H9 (cell line): ENCODE measurements at regions not wholly inside any gene's neighbourhood (a gene's known extent, or its start where the extent isn't known, plus 50 kb on each side); places are given as distances from the start of the nearest gene placed in this dataset.

ENCODE experiments used
- DNase-seq: peaks from one replicate; pipeline ENCODE4 v3.0.0-alpha.2; 2017
- H2AFZ ChIP-seq: one replicate; pipeline ENCODE4 v1.6.1; 2013; ENCODE audit warnings: mild to moderate bottlenecking, low read length, control low read depth, moderate library complexity
- H2AK5ac ChIP-seq: 2 replicates; pipeline ENCODE4 v1.6.1; 2013; ENCODE audit warnings: low read length, control low read depth, mixed read lengths; ENCODE audit not compliant: insufficient read length
- H2BK120ac ChIP-seq: one replicate; pipeline ENCODE4 v1.6.1; 2013; ENCODE audit warnings: low read depth, mild to moderate bottlenecking, low read length, control low read depth, inconsistent platforms; ENCODE audit not compliant: poor library complexity, severe bottlenecking
- H2BK12ac ChIP-seq: 2 replicates; pipeline ENCODE4 v1.6.1; 2013; ENCODE audit warnings: low read length, control low read depth, mixed read lengths, low read depth; ENCODE audit not compliant: insufficient read length
- H2BK15ac ChIP-seq: 2 replicates; pipeline ENCODE4 v1.6.1; 2013; ENCODE audit warnings: low read depth, low read length, control low read depth
- H2BK20ac ChIP-seq: one replicate; pipeline ENCODE4 v1.6.1; 2013; ENCODE audit warnings: low read depth, mild to moderate bottlenecking, low read length, control low read depth, inconsistent platforms; ENCODE audit not compliant: poor library complexity, severe bottlenecking
- H2BK5ac ChIP-seq: 2 replicates; pipeline ENCODE4 v1.6.1; 2013; ENCODE audit warnings: low read length, control low read depth, mixed read lengths; ENCODE audit not compliant: insufficient read length
- H3K14ac ChIP-seq: 2 replicates; pipeline ENCODE4 v1.6.1; 2013; ENCODE audit warnings: low read length, control low read depth; ENCODE audit not compliant: insufficient read depth
- H3K18ac ChIP-seq: 2 replicates; pipeline ENCODE4 v1.6.1; 2013; ENCODE audit warnings: low read depth, mild to moderate bottlenecking, mixed read lengths, low read length, control low read depth; ENCODE audit not compliant: insufficient read length
- H3K23ac ChIP-seq: 2 replicates; pipeline ENCODE4 v1.6.1; 2013; ENCODE audit warnings: low read length, control low read depth, mixed read lengths, low read depth; ENCODE audit not compliant: insufficient read length
- H3K23me2 ChIP-seq: 2 replicates; pipeline ENCODE4 v1.6.1; 2013; ENCODE audit warnings: low read depth, mild to moderate bottlenecking, mixed read lengths, low read length, control low read depth; ENCODE audit not compliant: insufficient read length, poor library complexity, severe bottlenecking
- H3K27ac ChIP-seq: 2 replicates; pipeline ENCODE4 v1.5.1; 2013; ENCODE audit warnings: low read length, control low read depth, mixed read lengths, low read depth; ENCODE audit not compliant: insufficient read length
- H3K27me3 ChIP-seq: 2 replicates; pipeline ENCODE4 v1.6.1; 2013; ENCODE audit warnings: low read length, control low read depth, inconsistent platforms; ENCODE audit not compliant: insufficient read depth
- H3K4ac ChIP-seq: 2 replicates; pipeline ENCODE4 v1.6.1; 2013; ENCODE audit warnings: low read depth, mild to moderate bottlenecking, control low read depth, inconsistent platforms, low read length, moderate library complexity
- H3K4me1 ChIP-seq: 2 replicates; pipeline ENCODE4 v1.6.1; 2013; ENCODE audit warnings: low read length, control low read depth, inconsistent platforms; ENCODE audit not compliant: insufficient read depth
- H3K4me2 ChIP-seq: 2 replicates; pipeline ENCODE4 v1.6.1; 2013; ENCODE audit warnings: low read length, control low read depth, mixed read lengths; ENCODE audit not compliant: insufficient read length, insufficient read depth
- H3K56ac ChIP-seq: 2 replicates; pipeline ENCODE4 v1.6.1; 2013; ENCODE audit warnings: low read depth, mild to moderate bottlenecking, mixed read lengths, low read length, control low read depth; ENCODE audit not compliant: insufficient read length
- H3K79me1 ChIP-seq: 2 replicates; pipeline ENCODE4 v1.6.1; 2013; ENCODE audit warnings: low read depth, mild to moderate bottlenecking, moderate library complexity, low read length, control low read depth, inconsistent platforms; ENCODE audit not compliant: insufficient read depth, poor library complexity, severe bottlenecking
- H3K79me2 ChIP-seq: 2 replicates; pipeline ENCODE4 v1.6.1; 2013; ENCODE audit warnings: low read length, control low read depth, inconsistent platforms; ENCODE audit not compliant: insufficient read depth
- H3K9ac ChIP-seq: 2 replicates; pipeline ENCODE4 v1.6.1; 2013; ENCODE audit warnings: low read length, control low read depth, mixed read lengths; ENCODE audit not compliant: insufficient read length; ENCODE audit errors: extremely low read depth
- H3K9me3 ChIP-seq: one replicate; pipeline ENCODE4 v1.6.1; 2013; ENCODE audit warnings: low read depth, low read length, inconsistent platforms; ENCODE audit not compliant: control insufficient read depth
- H3T11ph ChIP-seq: one replicate; pipeline ENCODE4 v1.6.1; 2013; ENCODE audit warnings: mild to moderate bottlenecking, low read length, control low read depth, inconsistent platforms
- H4K20me1 ChIP-seq: one replicate; pipeline ENCODE4 v1.6.1; 2013; ENCODE audit not compliant: control insufficient read depth, insufficient read length, insufficient read depth
- H4K5ac ChIP-seq: 2 replicates; pipeline ENCODE4 v1.6.1; 2013; ENCODE audit warnings: low read depth, mild to moderate bottlenecking, mixed read lengths, low read length, control low read depth; ENCODE audit not compliant: insufficient read length
- H4K8ac ChIP-seq: replicated peaks from 2 replicates; pipeline ENCODE4 v1.6.1; 2013; ENCODE audit warnings: low read length, control low read depth, mixed read lengths, low read depth; ENCODE audit not compliant: insufficient read length
- H4K91ac ChIP-seq: 2 replicates; pipeline ENCODE4 v1.6.1; 2013; ENCODE audit warnings: low read depth, mild to moderate bottlenecking, moderate library complexity, mixed read lengths, low read length, control low read depth; ENCODE audit not compliant: insufficient read length
- H3K27ac Mint-ChIP-seq, 3 experiments: 2 replicates in 2 of 3; 3 replicates in 1 of 3; pipeline ENCODE4 v1.8.0; 2020 to 2021; ENCODE audit warnings: mixed read lengths in 3 of 3, mild to moderate bottlenecking in 1 of 3, moderate library complexity in 1 of 3
- H3K27me3 Mint-ChIP-seq: 2 replicates; pipeline ENCODE4 v1.8.0; 2021; ENCODE audit warnings: low read depth, mild to moderate bottlenecking, moderate library complexity, mixed read lengths
- H3K36me3 Mint-ChIP-seq, 3 experiments: 2 replicates in 2 of 3; 3 replicates in 1 of 3; pipeline ENCODE4 v1.8.0; 2020 to 2021; ENCODE audit warnings: low read depth in 3 of 3, mixed read lengths in 3 of 3; ENCODE audit not compliant: insufficient read depth in 1 of 3
- H3K4me1 Mint-ChIP-seq, 2 experiments: 2 replicates each; pipeline ENCODE4 v1.8.0; 2020; ENCODE audit warnings: mixed read lengths in 2 of 2
- H3K4me3 Mint-ChIP-seq, 2 experiments: 2 replicates in 1 of 2; 3 replicates in 1 of 2; pipeline ENCODE4 v1.8.0; 2020 to 2021; ENCODE audit warnings: mild to moderate bottlenecking in 2 of 2, mixed read lengths in 2 of 2, moderate library complexity in 1 of 2
- H3K9me3 Mint-ChIP-seq, 2 experiments: 2 replicates in 1 of 2; 3 replicates in 1 of 2; pipeline ENCODE4 v1.8.0; 2020; ENCODE audit warnings: mild to moderate bottlenecking in 2 of 2, mixed read lengths in 2 of 2, moderate library complexity in 1 of 2
- CTCF ChIP-seq: fragments of 200-600 bp; sonication (generic); conservative IDR thresholded peaks from 3 replicates; pipeline ENCODE4 v1.8.0; 2021; ENCODE audit warnings: antibody characterized with exemption, mild to moderate bottlenecking
- WGBS: extraction: QIAGEN DNeasy Blood & Tissue Kit; methylation state at CpG from one replicate; pipeline ENCODE4 v1.1.7; 2013; ENCODE audit warnings: missing lambda C conversion rate, low lambda C conversion rate, mixed read lengths; ENCODE audit not compliant: insufficient read length; ENCODE audit errors: extremely low coverage; 5-methylcytosine and 5-hydroxymethylcytosine counted together

- Mint-ChIP-seq H3K27ac (no peak overlapping the region), H3K9me3 (no peaks in the 10 kb centered on the region), H3K27me3 (no peaks in the 10 kb centered on the region; the same call in 1 of the 2 replicates), H3K4me1 (no peaks in the 10 kb centered on the region), H3K36me3 (no peaks in the 10 kb centered on the region), H3K4me3 (no peak overlapping the region)
- Histone ChIP-seq H3T11ph (no peak overlapping the region), H3K79me2 (no peaks in the 10 kb centered on the region), H4K5ac (no peak overlapping the region), H3K23ac (no peak overlapping the region), H2BK15ac (no peak overlapping the region), H2BK20ac (no peak overlapping the region), H3K4me2 (no peak overlapping the region), H3K9me3 (no peaks in the 10 kb centered on the region), H3K18ac (no peak overlapping the region), H3K27ac (no peak overlapping the region), H2BK5ac (no peak overlapping the region), H3K4ac (no peak overlapping the region), H3K79me1 (no peaks in the 10 kb centered on the region), H3K14ac (no peak overlapping the region), H3K56ac (no peak overlapping the region), H3K23me2 (no peaks in the 10 kb centered on the region), H4K91ac (no peak overlapping the region), H2AK5ac (no peak overlapping the region), H4K8ac (no peak overlapping the region), H3K9ac (no peak overlapping the region), H3K4me1 (no peaks in the 10 kb centered on the region), H2AFZ (no peak overlapping the region), H2BK120ac (no peak overlapping the region), H4K20me1 (no peaks in the 10 kb centered on the region), H2BK12ac (no peak overlapping the region), H3K27me3 (no peaks in the 10 kb centered on the region)
- no CpG with 5 or more reads among the region's 3 CpGs for WGBS
- DNase-seq: no peak
- TF ChIP-seq CTCF: no peak
These were observed 142.6 kb upstream of the LSM8 start for GRCh38 chr7:118041251-118041878.
